DND-41 (cell line): ENCODE measurements at regions not wholly inside any gene's neighbourhood (a gene's known extent, or its start where the extent isn't known, plus 50 kb on each side); places are given as distances from the start of the nearest gene placed in this dataset.

ENCODE experiments used
- ATAC-seq: fragments of 200-7000 bp; cut with Tn5 transposase; 3 replicates; pipeline ENCODE4 v1.9.1; 2021; ENCODE audit warnings: low read depth; ENCODE audit not compliant: insufficient read depth
- DNase-seq: peaks from one replicate; pipeline ENCODE4 v3.0.0-alpha.2; 2020
- H2AFZ ChIP-seq: 2 replicates; pipeline ENCODE4 v1.6.0; 2012; ENCODE audit warnings: low read depth, low read length
- H3K27ac ChIP-seq: 2 replicates; pipeline ENCODE4 v1.5.1; 2012; ENCODE audit warnings: low read length, inconsistent platforms
- H3K27me3 ChIP-seq: fragments of 200-600 bp; sonication (generic); 2 replicates; pipeline ENCODE4 v1.6.0; 2012; ENCODE audit warnings: low read length, mild to moderate bottlenecking, inconsistent platforms; ENCODE audit not compliant: insufficient read depth, poor library complexity
- H3K36me3 ChIP-seq: 2 replicates; pipeline ENCODE4 v1.5.1; 2012; ENCODE audit warnings: low read length, inconsistent platforms; ENCODE audit not compliant: insufficient read depth
- H3K4me1 ChIP-seq: 2 replicates; pipeline ENCODE4 v1.5.1; 2012; ENCODE audit warnings: mild to moderate bottlenecking, low read length; ENCODE audit not compliant: insufficient read depth
- H3K4me2 ChIP-seq: 2 replicates; pipeline ENCODE4 v1.6.0; 2012; ENCODE audit warnings: mild to moderate bottlenecking, moderate library complexity, low read length, inconsistent platforms; ENCODE audit not compliant: insufficient read depth
- H3K4me3 ChIP-seq, 2 experiments: fragments of 200-600 bp in 1 of 2; shearing (Covaris generic) in 1 of 2; 2 replicates each; pipeline ENCODE4 v1.5.1; 2012 to 2016; ENCODE audit warnings: inconsistent platforms in 2 of 2, low read length in 2 of 2, mild to moderate bottlenecking in 2 of 2, low read depth in 1 of 2, moderate library complexity in 1 of 2
- H3K79me2 ChIP-seq: 2 replicates; pipeline ENCODE4 v1.6.0; 2012; ENCODE audit warnings: low read length, inconsistent platforms; ENCODE audit not compliant: insufficient read depth
- H3K9ac ChIP-seq: 2 replicates; pipeline ENCODE4 v1.6.0; 2012; ENCODE audit warnings: low read depth, mild to moderate bottlenecking, inconsistent platforms, low read length, moderate library complexity
- H3K9me3 ChIP-seq: 2 replicates; pipeline ENCODE4 v1.5.1; 2012; ENCODE audit warnings: low read length, moderate library complexity, mild to moderate bottlenecking, inconsistent platforms; ENCODE audit not compliant: insufficient read depth, severe bottlenecking
- H4K20me1 ChIP-seq: 2 replicates; pipeline ENCODE4 v1.6.0; 2012; ENCODE audit warnings: low read length; ENCODE audit not compliant: insufficient read depth
- CTCF ChIP-seq: IDR thresholded peaks from 2 replicates; pipeline ENCODE4 v1.5.1; 2012; ENCODE audit warnings: borderline replicate concordance, low read length, moderate library complexity, mild to moderate bottlenecking; ENCODE audit not compliant: poor library complexity, severe bottlenecking; ENCODE audit errors: extremely low read depth
- EZH2 ChIP-seq: IDR thresholded peaks from 3 replicates; pipeline ENCODE4 v1.6.1; 2012; ENCODE audit warnings: borderline replicate concordance, low read depth, mild to moderate bottlenecking, moderate library complexity, low read length, inconsistent platforms; ENCODE audit not compliant: severe bottlenecking

GRCh38 chr1:229208481-229208880, 62.4 kb upstream of the RAB4A start:
- no peak for ATAC-seq
- TF ChIP-seq CTCF (no peak), EZH2 (no peak)
- no peak for DNase-seq
- no peak overlapping the region for H3K4me3 ChIP-seq
- H3K36me3 ChIP-seq: no peaks in the 10 kb centered on the region
- H3K4me1 ChIP-seq: no peaks in the 10 kb centered on the region
- H2AFZ ChIP-seq: no peak overlapping the region
- no peaks in the 10 kb centered on the region for H4K20me1 ChIP-seq
- H3K9ac ChIP-seq: no peak overlapping the region
- no peaks in the 10 kb centered on the region for H3K9me3 ChIP-seq
- H3K79me2 ChIP-seq: no peaks in the 10 kb centered on the region
- no peak overlapping the region for H3K4me2 ChIP-seq
- H3K27me3 ChIP-seq: peaks cover 3% of the 10 kb centered on the region
- H3K27ac ChIP-seq: no peak overlapping the region

- Histone ChIP-seq H3K27ac (no peak overlapping the region), H4K20me1 (no peaks in the 10 kb centered on the region), H3K9ac (no peak overlapping the region), H3K4me3 (no peak overlapping the region), H3K4me1 (no peaks in the 10 kb centered on the region), H3K9me3 (no peaks in the 10 kb centered on the region), H3K36me3 (no peaks in the 10 kb centered on the region), H3K27me3 (no peaks in the 10 kb centered on the region), H3K79me2 (no peaks in the 10 kb centered on the region), H3K4me2 (no peak overlapping the region), H2AFZ (no peak overlapping the region)
- no peak for ATAC-seq
- TF ChIP-seq CTCF (no peak), EZH2 (no peak)
- no peak for DNase-seq
Observed at GRCh38 chr1:229209386-229209785, 61.5 kb upstream of the RAB4A start.

GRCh38 chr1:229209816-229210215, 61.1 kb upstream of the RAB4A start:
- Histone ChIP-seq H3K4me2 (no peak overlapping the region), H3K9me3 (no peaks in the 10 kb centered on the region), H4K20me1 (no peaks in the 10 kb centered on the region), H3K36me3 (no peaks in the 10 kb centered on the region), H3K27me3 (no peaks in the 10 kb centered on the region), H3K27ac (no peak overlapping the region), H3K4me1 (no peaks in the 10 kb centered on the region), H3K9ac (no peak overlapping the region), H3K79me2 (no peaks in the 10 kb centered on the region), H3K4me3 (no peak overlapping the region), H2AFZ (no peak overlapping the region)
- ATAC-seq (no peak), DNase-seq (no peak)
- TF ChIP-seq CTCF (no peak), EZH2 (no peak)

- DNase-seq: no peak
- Histone ChIP-seq H3K79me2 (no peaks in the 10 kb centered on the region), H3K27ac (no peak overlapping the region), H3K9me3 (no peaks in the 10 kb centered on the region), H4K20me1 (no peaks in the 10 kb centered on the region), H3K4me1 (no peaks in the 10 kb centered on the region), H3K36me3 (no peaks in the 10 kb centered on the region), H3K27me3 (no peaks in the 10 kb centered on the region), H3K9ac (no peak overlapping the region), H2AFZ (no peak overlapping the region), H3K4me3 (no peak overlapping the region), H3K4me2 (no peak overlapping the region)
- TF ChIP-seq EZH2 (no peak), CTCF (no peak)
- no peak for ATAC-seq
Observed at GRCh38 chr1:229210844-229211243, 60.1 kb upstream of the RAB4A start.
